PC-3 (cell line): ENCODE measurements at regions not wholly inside any gene's neighbourhood (a gene's known extent, or its start where the extent isn't known, plus 50 kb on each side); places are given as distances from the start of the nearest gene placed in this dataset.

Source experiments
- CTCF ChIP-seq: fragments of 300-600 bp; sonication (generic); conservative IDR thresholded peaks from 2 replicates; pipeline ENCODE4 v1.5.1; 2017; ENCODE audit warnings: antibody characterized with exemption, low read depth, mild to moderate bottlenecking, low read length
- EZH2 ChIP-seq: fragments of 300-600 bp; sonication (generic); IDR thresholded peaks from one replicate; pipeline ENCODE4 v1.6.1; 2017; ENCODE audit warnings: antibody characterized with exemption, mild to moderate bottlenecking, low read length; ENCODE audit not compliant: unreplicated experiment

GRCh38 chr11:112565551-112565950 is 304.9 kb upstream of the PLET1 start:
- TF ChIP-seq CTCF: no peak
- TF ChIP-seq EZH2: no peak
